Activated T-helper 1 cell treated with anti-CD3 and anti-CD28 coated beads, Interleukin-12 subunit alpha, Interleukin-12 subunit beta, Interleukin-2, Interleukin-4 antibody, amounts not matched to agents 30 ng/mL and 10 ng/mL and 1 ng/mL, durations not matched to agents 14 hours and 24 hours and 36 hours (primary cell): ENCODE measurements at regions not wholly inside any gene's neighbourhood (a gene's known extent, or its start where the extent isn't known, plus 50 kb on each side); places are given as distances from the start of the nearest gene placed in this dataset.

Source experiments
- DNase-seq: peaks from one replicate; pipeline ENCODE4 v3.0.0; 2021; ENCODE audit warnings: low spot score
- H3K27ac Mint-ChIP-seq: one replicate; pipeline ENCODE4 v1.8.0; 2021; ENCODE audit warnings: mild to moderate bottlenecking, mixed read lengths
- H3K27me3 Mint-ChIP-seq: one replicate; pipeline ENCODE4 v1.8.0; 2022; ENCODE audit warnings: mild to moderate bottlenecking, moderate library complexity, mixed read lengths; ENCODE audit not compliant: insufficient read depth
- H3K36me3 Mint-ChIP-seq: one replicate; pipeline ENCODE4 v1.8.0; 2021; ENCODE audit warnings: low read depth, mixed read lengths
- H3K4me1 Mint-ChIP-seq: one replicate; pipeline ENCODE4 v1.8.0; 2021; ENCODE audit warnings: low read depth, mixed read lengths
- H3K4me3 Mint-ChIP-seq: one replicate; pipeline ENCODE4 v1.8.0; 2021; ENCODE audit warnings: mild to moderate bottlenecking, moderate library complexity, mixed read lengths
- H3K9me3 Mint-ChIP-seq: one replicate; pipeline ENCODE4 v1.8.0; 2021; ENCODE audit warnings: mixed read lengths
- intact Hi-C: fragments of 100-400 bp; cut with micrococcal nuclease; formaldehyde crosslinking; loops from one replicate; pipeline ENCODE4 v1.15.1; 2024

- Mint-ChIP-seq H3K4me1 (no peaks in the 10 kb centered on the region), H3K36me3 (no peaks in the 10 kb centered on the region), H3K27ac (no peak overlapping the region), H3K9me3 (no peaks in the 10 kb centered on the region), H3K4me3 (no peak overlapping the region), H3K27me3 (no peaks in the 10 kb centered on the region)
- intact Hi-C loops = no loop called here
- no peak for DNase-seq
Measured at GRCh38 chr4:187451776-187452175, 543.8 kb upstream of the ZFP42 start.

GRCh38 chr4:187460016-187460415 is 535.6 kb upstream of the ZFP42 start:
- Mint-ChIP-seq H3K27me3 (no peaks in the 10 kb centered on the region), H3K9me3 (peaks cover 10% of the 10 kb centered on the region), H3K4me3 (no peak overlapping the region), H3K4me1 (no peaks in the 10 kb centered on the region), H3K27ac (no peak overlapping the region), H3K36me3 (no peaks in the 10 kb centered on the region)
- DNase-seq = no peak
- intact Hi-C loops = no loop called here

- peaks cover 5% of the 10 kb centered on the region for H3K9me3 Mint-ChIP-seq
Measured at GRCh38 chr4:187464573-187464972, 531.0 kb upstream of the ZFP42 start.

GRCh38 chr4:187467224-187467623 is 528.3 kb upstream of the ZFP42 start:
- no peak for DNase-seq
- Mint-ChIP-seq H3K27me3 (no peaks in the 10 kb centered on the region), H3K27ac (no peak overlapping the region), H3K9me3 (peaks cover 5% of the 10 kb centered on the region), H3K4me3 (no peak overlapping the region), H3K36me3 (no peaks in the 10 kb centered on the region), H3K4me1 (no peaks in the 10 kb centered on the region)
- intact Hi-C loops = no loop called here

More at GRCh38 chr4:187464573-187464972, 531.0 kb upstream of the ZFP42 start:
- no peaks in the 10 kb centered on the region for H3K36me3 Mint-ChIP-seq
- H3K27me3 Mint-ChIP-seq = no peaks in the 10 kb centered on the region
- no peak for DNase-seq
- no peak overlapping the region for H3K4me3 Mint-ChIP-seq
- H3K4me1 Mint-ChIP-seq = no peaks in the 10 kb centered on the region
- no peak overlapping the region for H3K27ac Mint-ChIP-seq
- intact Hi-C loops = no loop called here

GRCh38 chr4:187469627-187470026 is 525.9 kb upstream of the ZFP42 start:
- DNase-seq = no peak
- H3K9me3 Mint-ChIP-seq = no peaks in the 10 kb centered on the region

GRCh38 chr4:187470061-187470460 is 525.5 kb upstream of the ZFP42 start:
- no peaks in the 10 kb centered on the region for H3K9me3 Mint-ChIP-seq
- H3K4me3 Mint-ChIP-seq = no peak overlapping the region
- no peak overlapping the region for H3K27ac Mint-ChIP-seq
- no peaks in the 10 kb centered on the region for H3K27me3 Mint-ChIP-seq
- H3K36me3 Mint-ChIP-seq = no peaks in the 10 kb centered on the region
- no peak for DNase-seq
- intact Hi-C loops = no loop called here
- no peaks in the 10 kb centered on the region for H3K4me1 Mint-ChIP-seq

More at GRCh38 chr4:187469627-187470026, 525.9 kb upstream of the ZFP42 start:
- Mint-ChIP-seq H3K27ac (no peak overlapping the region), H3K4me1 (no peaks in the 10 kb centered on the region), H3K27me3 (no peaks in the 10 kb centered on the region), H3K36me3 (no peaks in the 10 kb centered on the region), H3K4me3 (no peak overlapping the region)
- intact Hi-C loops = no loop called here

- peaks cover 6% of the 10 kb centered on the region for H3K9me3 Mint-ChIP-seq
- H3K4me3 Mint-ChIP-seq = no peak overlapping the region
- DNase-seq = no peak
- H3K27me3 Mint-ChIP-seq = no peaks in the 10 kb centered on the region
- no peaks in the 10 kb centered on the region for H3K36me3 Mint-ChIP-seq
- no peaks in the 10 kb centered on the region for H3K4me1 Mint-ChIP-seq
- intact Hi-C loops = no loop called here
- no peak overlapping the region for H3K27ac Mint-ChIP-seq
Measured at GRCh38 chr4:187474238-187474637, 521.3 kb upstream of the ZFP42 start.

GRCh38 chr4:187475901-187476300 is 519.7 kb upstream of the ZFP42 start:
- Mint-ChIP-seq H3K4me3 (no peak overlapping the region), H3K9me3 (peaks cover 14% of the 10 kb centered on the region), H3K27ac (no peak overlapping the region), H3K27me3 (no peaks in the 10 kb centered on the region), H3K36me3 (no peaks in the 10 kb centered on the region), H3K4me1 (no peaks in the 10 kb centered on the region)
- no peak for DNase-seq
- intact Hi-C loops = no loop called here

- intact Hi-C loops = no loop called here
- H3K9me3 Mint-ChIP-seq = peaks cover 15% of the 10 kb centered on the region
- H3K36me3 Mint-ChIP-seq = no peaks in the 10 kb centered on the region
- DNase-seq = no peak
- H3K4me1 Mint-ChIP-seq = no peaks in the 10 kb centered on the region
- H3K27ac Mint-ChIP-seq = no peak overlapping the region
- H3K27me3 Mint-ChIP-seq = no peaks in the 10 kb centered on the region
- no peak overlapping the region for H3K4me3 Mint-ChIP-seq
Measured at GRCh38 chr4:187477224-187477623, 518.3 kb upstream of the ZFP42 start.

GRCh38 chr4:187478292-187479140 is 517.1 kb upstream of the ZFP42 start:
- H3K9me3 Mint-ChIP-seq = peaks cover 15% of the 10 kb centered on the region
- H3K4me3 Mint-ChIP-seq = no peak overlapping the region
- no peaks in the 10 kb centered on the region for H3K4me1 Mint-ChIP-seq
- no peak for DNase-seq
- no peaks in the 10 kb centered on the region for H3K27me3 Mint-ChIP-seq
- H3K36me3 Mint-ChIP-seq = no peaks in the 10 kb centered on the region
- no peak overlapping the region for H3K27ac Mint-ChIP-seq
- intact Hi-C loops = no loop called here

GRCh38 chr4:187479511-187479910 is 516.1 kb upstream of the ZFP42 start:
- Mint-ChIP-seq H3K4me3 (no peak overlapping the region), H3K4me1 (no peaks in the 10 kb centered on the region), H3K36me3 (no peaks in the 10 kb centered on the region), H3K27ac (no peak overlapping the region), H3K27me3 (no peaks in the 10 kb centered on the region), H3K9me3 (peaks cover 15% of the 10 kb centered on the region)
- no peak for DNase-seq
- intact Hi-C loops = no loop called here

- Mint-ChIP-seq H3K36me3 (no peaks in the 10 kb centered on the region), H3K27ac (no peak overlapping the region), H3K9me3 (peaks cover 15% of the 10 kb centered on the region), H3K4me3 (no peak overlapping the region), H3K27me3 (no peaks in the 10 kb centered on the region), H3K4me1 (no peaks in the 10 kb centered on the region)
- no peak for DNase-seq
- intact Hi-C loops = no loop called here
Measured at GRCh38 chr4:187480146-187481145, 515.1 kb upstream of the ZFP42 start.

GRCh38 chr4:187484186-187484585 is 511.4 kb upstream of the ZFP42 start:
- Mint-ChIP-seq H3K4me3 (no peak overlapping the region), H3K4me1 (no peaks in the 10 kb centered on the region), H3K27ac (no peak overlapping the region), H3K36me3 (no peaks in the 10 kb centered on the region), H3K9me3 (peaks cover 20% of the 10 kb centered on the region), H3K27me3 (no peaks in the 10 kb centered on the region)
- intact Hi-C loops = no loop called here
- DNase-seq = no peak
